ENCODE measurements at regions not wholly inside any gene's neighbourhood (a gene's known extent, or its start where the extent isn't known, plus 50 kb on each side); places are given as distances from the start of the nearest gene placed in this dataset.

- no peak for DNase-seq (ENCODE audit: low read depth)
Measured at GRCh38 chr3:43783987-43784639, 93.4 kb downstream of the ABHD5 start.

- no peak for DNase-seq (ENCODE audit: low read depth)
Measured at GRCh38 chr3:43784640-43785011, 93.9 kb downstream of the ABHD5 start.

GRCh38 chr3:43785551-43785950, 94.8 kb downstream of the ABHD5 start:
- no peak for DNase-seq (ENCODE audit: low read depth)

GRCh38 chr3:43786102-43786501, 95.4 kb downstream of the ABHD5 start:
- DNase-seq (ENCODE audit: low read depth): no peak

GRCh38 chr3:43786526-43787305, 96.0 kb downstream of the ABHD5 start:
- no peak for DNase-seq (ENCODE audit: low read depth)

GRCh38 chr3:43787330-43787729, 96.6 kb downstream of the ABHD5 start:
- DNase-seq (ENCODE audit: low read depth): no peak

GRCh38 chr3:43789028-43789427, 98.3 kb downstream of the ABHD5 start:
- no peak for DNase-seq (ENCODE audit: low read depth)

GRCh38 chr3:43790060-43790459, 99.3 kb downstream of the ABHD5 start:
- no peak for DNase-seq (ENCODE audit: low read depth)

GRCh38 chr3:43790476-43790875, 99.7 kb downstream of the ABHD5 start:
- DNase-seq (ENCODE audit: low read depth): no peak

GRCh38 chr3:43791246-43791645, 100.5 kb downstream of the ABHD5 start:
- DNase-seq (ENCODE audit: low read depth): no peak

- no peak for DNase-seq (ENCODE audit: low read depth)
Measured at GRCh38 chr3:43792904-43793303, 102.2 kb downstream of the ABHD5 start.

- DNase-seq (ENCODE audit: low read depth): no peak
Measured at GRCh38 chr3:43793648-43794372, 103.1 kb downstream of the ABHD5 start.

GRCh38 chr3:43794776-43795175, 104.0 kb downstream of the ABHD5 start:
- no peak for DNase-seq (ENCODE audit: low read depth)

GRCh38 chr3:43795491-43795890, 104.8 kb downstream of the ABHD5 start:
- DNase-seq (ENCODE audit: low read depth): no peak

- no peak for DNase-seq (ENCODE audit: low read depth)
Measured at GRCh38 chr3:43796041-43796596, 105.4 kb downstream of the ABHD5 start.

- DNase-seq (ENCODE audit: low read depth): no peak
Measured at GRCh38 chr3:43797794-43798193, 107.1 kb downstream of the ABHD5 start.

- DNase-seq (ENCODE audit: low read depth): no peak
Measured at GRCh38 chr3:43810797-43811196, 120.1 kb downstream of the ABHD5 start.

- no peak for DNase-seq (ENCODE audit: low read depth)
Measured at GRCh38 chr3:43814461-43814860, 123.7 kb downstream of the ABHD5 start.

- DNase-seq (ENCODE audit: low read depth): no peak
Measured at GRCh38 chr3:43816372-43816771, 125.6 kb downstream of the ABHD5 start.

GRCh38 chr3:43817064-43817463, 126.3 kb downstream of the ABHD5 start:
- DNase-seq (ENCODE audit: low read depth): no peak

GRCh38 chr3:43817825-43818224, 127.1 kb downstream of the ABHD5 start:
- DNase-seq (ENCODE audit: low read depth): no peak

GRCh38 chr3:43818229-43818628, 127.5 kb downstream of the ABHD5 start:
- DNase-seq (ENCODE audit: low read depth): no peak
